ENCODE measurements at regions not wholly inside any gene's neighbourhood (a gene's known extent, or its start where the extent isn't known, plus 50 kb on each side); places are given as distances from the start of the nearest gene placed in this dataset.

DNA sequence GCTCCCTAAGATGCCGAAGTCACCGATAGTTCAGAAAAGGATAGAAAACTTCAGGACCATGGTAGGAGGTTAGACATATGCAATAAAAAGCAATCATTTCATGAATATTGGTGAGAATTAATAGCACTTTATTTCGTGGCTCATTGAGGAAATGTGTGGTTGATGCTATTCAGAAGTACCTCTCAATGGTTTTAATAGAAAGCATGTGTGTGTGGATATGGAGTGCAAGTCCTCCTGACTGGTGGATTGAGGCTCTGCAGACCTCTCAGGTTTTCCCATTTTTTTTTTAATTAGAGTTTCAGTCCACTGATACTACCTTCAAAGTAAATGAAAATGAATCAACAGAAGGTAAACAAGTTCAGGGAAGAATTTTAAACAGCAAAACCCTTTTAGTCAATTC lies 384.3 kb upstream of the RARB start:
- 62% methylated on average over 3 of the region's 3 CpGs for WGBS (ENCODE audit: missing lambda C conversion rate)
- DNase-seq (ENCODE audit: low read depth in 1 of 2, low spot score in 1 of 2): no peak
- FAIRE-seq: no peak
- Histone ChIP-seq H3K9me3 (no peaks in the 10 kb centered on the region), H3K27ac (no peak overlapping the region), H3K4me2 (no peak overlapping the region), H3K4me1 (no peaks in the 10 kb centered on the region), H3K4me3 (no peak overlapping the region)
- TF ChIP-seq, protein P1, sequence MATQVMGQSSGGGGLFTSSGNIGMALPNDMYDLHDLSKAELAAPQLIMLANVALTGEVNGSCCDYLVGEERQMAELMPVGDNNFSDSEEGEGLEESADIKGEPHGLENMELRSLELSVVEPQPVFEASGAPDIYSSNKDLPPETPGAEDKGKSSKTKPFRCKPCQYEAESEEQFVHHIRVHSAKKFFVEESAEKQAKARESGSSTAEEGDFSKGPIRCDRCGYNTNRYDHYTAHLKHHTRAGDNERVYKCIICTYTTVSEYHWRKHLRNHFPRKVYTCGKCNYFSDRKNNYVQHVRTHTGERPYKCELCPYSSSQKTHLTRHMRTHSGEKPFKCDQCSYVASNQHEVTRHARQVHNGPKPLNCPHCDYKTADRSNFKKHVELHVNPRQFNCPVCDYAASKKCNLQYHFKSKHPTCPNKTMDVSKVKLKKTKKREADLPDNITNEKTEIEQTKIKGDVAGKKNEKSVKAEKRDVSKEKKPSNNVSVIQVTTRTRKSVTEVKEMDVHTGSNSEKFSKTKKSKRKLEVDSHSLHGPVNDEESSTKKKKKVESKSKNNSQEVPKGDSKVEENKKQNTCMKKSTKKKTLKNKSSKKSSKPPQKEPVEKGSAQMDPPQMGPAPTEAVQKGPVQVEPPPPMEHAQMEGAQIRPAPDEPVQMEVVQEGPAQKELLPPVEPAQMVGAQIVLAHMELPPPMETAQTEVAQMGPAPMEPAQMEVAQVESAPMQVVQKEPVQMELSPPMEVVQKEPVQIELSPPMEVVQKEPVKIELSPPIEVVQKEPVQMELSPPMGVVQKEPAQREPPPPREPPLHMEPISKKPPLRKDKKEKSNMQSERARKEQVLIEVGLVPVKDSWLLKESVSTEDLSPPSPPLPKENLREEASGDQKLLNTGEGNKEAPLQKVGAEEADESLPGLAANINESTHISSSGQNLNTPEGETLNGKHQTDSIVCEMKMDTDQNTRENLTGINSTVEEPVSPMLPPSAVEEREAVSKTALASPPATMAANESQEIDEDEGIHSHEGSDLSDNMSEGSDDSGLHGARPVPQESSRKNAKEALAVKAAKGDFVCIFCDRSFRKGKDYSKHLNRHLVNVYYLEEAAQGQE (IDR thresholded peaks at IDR 0.05): no peak
- TF ChIP-seq HOXA7 (CRISPR knock-in tag; IDR thresholded peaks at IDR 0.05): no peak
- no peak for TF ChIP-seq RCOR1 (IDR thresholded peaks at IDR 0.05; ENCODE audit: low read depth, low read length)
- TF ChIP-seq RFX5 (IDR thresholded peaks at IDR 0.05): no peak
- TF ChIP-seq ZC3H11A (IDR thresholded peaks at IDR 0.05): no peak
- TF ChIP-seq MAZ (IDR thresholded peaks at IDR 0.05; ENCODE audit: borderline replicate concordance, low read depth, low read length): no peak
- no peak for ATAC-seq
- ChIA-PET POLR2A (no interaction called here), CTCF (no interaction called here)

DNA sequence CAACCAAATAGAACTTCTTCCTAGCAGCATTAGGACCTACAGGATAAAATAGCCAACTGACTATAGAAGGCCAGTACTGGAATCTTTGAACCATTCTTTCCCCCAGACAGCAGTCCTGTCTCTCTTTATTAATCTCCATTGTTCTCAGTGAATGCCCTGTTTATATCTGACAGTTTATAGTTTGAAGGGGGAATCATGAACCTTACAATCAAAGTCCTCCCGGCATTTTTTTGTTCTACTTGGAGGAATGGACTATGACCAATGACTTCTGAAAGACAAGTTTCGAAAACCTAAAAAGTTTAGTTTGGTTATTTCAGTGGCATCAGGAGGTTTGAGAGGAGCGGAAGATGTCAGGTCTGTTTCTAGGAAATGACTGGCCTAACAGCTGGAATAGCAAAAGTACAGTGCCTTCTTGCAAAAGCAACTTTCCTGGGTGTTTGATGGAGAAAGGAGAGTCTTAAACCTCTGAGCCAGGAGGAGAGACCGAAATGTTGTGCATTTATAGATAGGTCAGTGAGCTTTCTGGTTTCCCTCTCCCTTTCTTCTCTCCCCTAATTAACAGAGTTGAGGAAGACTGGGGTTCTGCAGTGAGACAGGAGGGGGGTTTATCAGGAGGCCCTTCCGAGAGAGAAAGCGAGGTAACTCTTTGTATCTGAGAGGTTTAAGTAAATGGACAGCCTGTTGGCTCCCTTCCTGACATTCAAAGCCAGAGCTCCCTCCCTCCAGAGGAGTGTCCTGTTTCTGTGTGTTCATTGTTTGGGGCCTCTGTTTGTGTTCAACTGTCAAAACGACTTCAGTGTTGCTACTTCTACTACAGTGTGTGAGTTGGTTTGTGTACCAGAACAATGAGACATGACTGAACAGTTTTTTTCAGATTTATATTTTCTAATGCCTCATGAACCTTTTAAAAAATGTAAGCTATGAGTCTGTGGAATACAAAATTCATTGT lies 383.0 kb upstream of the RARB start:
- CTCF ChIA-PET: interaction anchor here (1.3 kb wide), 1 partner anchor 8 kb away, joined by 5 read pairs; no protein-coding TSS in a partner anchor
- Histone ChIP-seq H3K4me2 (no peak overlapping the region), H3K4me1 (no peaks in the 10 kb centered on the region), H3K9me3 (no peaks in the 10 kb centered on the region), H3K4me3 (no peak overlapping the region), H3K27ac (no peak overlapping the region)
- 66% methylated on average over 7 of the region's 7 CpGs for WGBS (ENCODE audit: missing lambda C conversion rate)
- no peak for DNase-seq (ENCODE audit: low read depth in 1 of 2, low spot score in 1 of 2)
- POLR2A ChIA-PET: no interaction called here
- ATAC-seq: no peak
- FAIRE-seq: no peak
- TF ChIP-seq EP300 (IDR thresholded peaks at IDR 0.05) (no peak), MYC (IDR thresholded peaks at IDR 0.05; ENCODE audit: borderline replicate concordance, low read length) (no peak), NFE2L2 (conservative IDR thresholded peaks at IDR 0.05; ENCODE audit: low read length) (no peak), RNF2 (IDR thresholded peaks at IDR 0.05; ENCODE audit: borderline replicate concordance, low read depth) (no peak), KDM1A (IDR thresholded peaks at IDR 0.05; ENCODE audit: low read depth) (no peak), JUN (IDR thresholded peaks at IDR 0.05) (no peak), PHF8 (IDR thresholded peaks at IDR 0.05; ENCODE audit: borderline replicate concordance, low read depth) (no peak), RCOR1 (IDR thresholded peaks at IDR 0.05; ENCODE audit: low read depth, low read length) (no peak), RAD21 (conservative IDR thresholded peaks at IDR 0.05 in 1 of 2, IDR thresholded peaks at IDR 0.05 in 1 of 2) (no peak), HEYL (CRISPR knock-in tag; IDR thresholded peaks at IDR 0.05) (no peak), NPAS2 (CRISPR knock-in tag; IDR thresholded peaks at IDR 0.05; ENCODE audit: borderline replicate concordance) (no peak), ZC3H11A (IDR thresholded peaks at IDR 0.05) (no peak), HOXB5 (CRISPR knock-in tag; IDR thresholded peaks at IDR 0.05) (no peak), MAFK (IDR thresholded peaks at IDR 0.05; ENCODE audit: partially characterized antibody) (no peak)
- TF ChIP-seq, protein P2, sequence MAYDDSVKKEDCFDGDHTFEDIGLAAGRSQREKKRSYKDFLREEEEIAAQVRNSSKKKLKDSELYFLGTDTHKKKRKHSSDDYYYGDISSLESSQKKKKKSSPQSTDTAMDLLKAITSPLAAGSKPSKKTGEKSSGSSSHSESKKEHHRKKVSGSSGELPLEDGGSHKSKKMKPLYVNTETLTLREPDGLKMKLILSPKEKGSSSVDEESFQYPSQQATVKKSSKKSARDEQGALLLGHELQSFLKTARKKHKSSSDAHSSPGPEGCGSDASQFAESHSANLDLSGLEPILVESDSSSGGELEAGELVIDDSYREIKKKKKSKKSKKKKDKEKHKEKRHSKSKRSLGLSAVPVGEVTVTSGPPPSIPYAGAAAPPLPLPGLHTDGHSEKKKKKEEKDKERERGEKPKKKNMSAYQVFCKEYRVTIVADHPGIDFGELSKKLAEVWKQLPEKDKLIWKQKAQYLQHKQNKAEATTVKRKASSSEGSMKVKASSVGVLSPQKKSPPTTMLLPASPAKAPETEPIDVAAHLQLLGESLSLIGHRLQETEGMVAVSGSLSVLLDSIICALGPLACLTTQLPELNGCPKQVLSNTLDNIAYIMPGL (CRISPR knock-in tag; IDR thresholded peaks at IDR 0.05; ENCODE audit: borderline replicate concordance): no peak
- TF ChIP-seq, protein P3, sequence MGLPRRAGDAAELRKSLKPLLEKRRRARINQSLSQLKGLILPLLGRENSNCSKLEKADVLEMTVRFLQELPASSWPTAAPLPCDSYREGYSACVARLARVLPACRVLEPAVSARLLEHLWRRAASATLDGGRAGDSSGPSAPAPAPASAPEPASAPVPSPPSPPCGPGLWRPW (IDR thresholded peaks at IDR 0.05): no peak
